HCT116 (cell line): ENCODE measurements at regions not wholly inside any gene's neighbourhood (a gene's known extent, or its start where the extent isn't known, plus 50 kb on each side); places are given as distances from the start of the nearest gene placed in this dataset.

Experiments
- EZH2 ChIP-seq: fragments of 200-600 bp; sonication (generic); IDR thresholded peaks from 2 replicates; pipeline ENCODE4 v1.6.1; 2017; ENCODE audit warnings: antibody characterized with exemption, mixed run types
- TF ChIP-seq, protein P1 (sequence below), 3 experiments: fragments of 200-600 bp in 1 of 3; sonication (generic) in 1 of 3; IDR thresholded peaks in 2 of 3; conservative IDR thresholded peaks in 1 of 3; 2 replicates each; pipeline ENCODE4 v1.5.1; 2012 to 2017; ENCODE audit warnings: low read depth in 2 of 3, low read length in 2 of 3, antibody characterized with exemption in 1 of 3, borderline replicate concordance in 1 of 3, control low read depth in 1 of 3, mild to moderate bottlenecking in 1 of 3, mixed read lengths in 1 of 3, mixed run types in 1 of 3, moderate library complexity in 1 of 3; ENCODE audit not compliant: insufficient read depth in 1 of 3

DNA sequence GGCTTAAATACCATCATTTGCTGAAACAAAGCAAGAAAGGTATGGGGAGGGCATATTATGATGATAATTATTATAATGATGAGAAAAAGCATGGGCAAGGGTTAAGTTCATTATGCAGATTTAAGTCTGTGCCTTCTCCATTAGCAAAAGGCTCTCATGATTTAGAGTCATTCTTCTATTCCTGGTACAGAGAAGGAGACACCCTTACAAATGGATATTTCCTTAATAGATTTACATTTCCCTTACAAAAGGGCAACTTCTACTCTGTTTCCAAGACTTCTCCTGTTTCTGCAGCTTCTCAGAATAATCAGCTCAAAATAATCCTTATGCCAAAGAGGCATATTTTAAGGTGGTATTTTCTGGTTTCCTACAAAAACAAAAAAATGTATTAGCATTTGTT is 121.1 kb upstream of the CAMK1G start:
- no peak for TF ChIP-seq EZH2
- TF ChIP-seq, protein P1, sequence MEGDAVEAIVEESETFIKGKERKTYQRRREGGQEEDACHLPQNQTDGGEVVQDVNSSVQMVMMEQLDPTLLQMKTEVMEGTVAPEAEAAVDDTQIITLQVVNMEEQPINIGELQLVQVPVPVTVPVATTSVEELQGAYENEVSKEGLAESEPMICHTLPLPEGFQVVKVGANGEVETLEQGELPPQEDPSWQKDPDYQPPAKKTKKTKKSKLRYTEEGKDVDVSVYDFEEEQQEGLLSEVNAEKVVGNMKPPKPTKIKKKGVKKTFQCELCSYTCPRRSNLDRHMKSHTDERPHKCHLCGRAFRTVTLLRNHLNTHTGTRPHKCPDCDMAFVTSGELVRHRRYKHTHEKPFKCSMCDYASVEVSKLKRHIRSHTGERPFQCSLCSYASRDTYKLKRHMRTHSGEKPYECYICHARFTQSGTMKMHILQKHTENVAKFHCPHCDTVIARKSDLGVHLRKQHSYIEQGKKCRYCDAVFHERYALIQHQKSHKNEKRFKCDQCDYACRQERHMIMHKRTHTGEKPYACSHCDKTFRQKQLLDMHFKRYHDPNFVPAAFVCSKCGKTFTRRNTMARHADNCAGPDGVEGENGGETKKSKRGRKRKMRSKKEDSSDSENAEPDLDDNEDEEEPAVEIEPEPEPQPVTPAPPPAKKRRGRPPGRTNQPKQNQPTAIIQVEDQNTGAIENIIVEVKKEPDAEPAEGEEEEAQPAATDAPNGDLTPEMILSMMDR (IDR thresholded peaks at IDR 0.05 in 2 of 3, conservative IDR thresholded peaks at IDR 0.05 in 1 of 3; ENCODE audit: borderline replicate concordance in 1 of 3, insufficient read depth in 1 of 3, low read depth in 2 of 3, low read length in 2 of 3) = no peak
